Loucy (cell line): ENCODE measurements at regions not wholly inside any gene's neighbourhood (a gene's known extent, or its start where the extent isn't known, plus 50 kb on each side); places are given as distances from the start of the nearest gene placed in this dataset.

Source experiments
- EZH2phosphoT487 ChIP-seq: fragments of 200-600 bp; IDR thresholded peaks from 2 replicates; pipeline ENCODE4 v1.6.1; 2018; ENCODE audit warnings: antibody characterized with exemption, mild to moderate bottlenecking, moderate library complexity, borderline replicate concordance
- TF ChIP-seq, protein P1 (sequence below): fragments of 200-600 bp; sonication (generic); conservative IDR thresholded peaks from 2 replicates; pipeline ENCODE4 v1.5.1; 2014; ENCODE audit warnings: mild to moderate bottlenecking, antibody characterized with exemption, low read length

DNA sequence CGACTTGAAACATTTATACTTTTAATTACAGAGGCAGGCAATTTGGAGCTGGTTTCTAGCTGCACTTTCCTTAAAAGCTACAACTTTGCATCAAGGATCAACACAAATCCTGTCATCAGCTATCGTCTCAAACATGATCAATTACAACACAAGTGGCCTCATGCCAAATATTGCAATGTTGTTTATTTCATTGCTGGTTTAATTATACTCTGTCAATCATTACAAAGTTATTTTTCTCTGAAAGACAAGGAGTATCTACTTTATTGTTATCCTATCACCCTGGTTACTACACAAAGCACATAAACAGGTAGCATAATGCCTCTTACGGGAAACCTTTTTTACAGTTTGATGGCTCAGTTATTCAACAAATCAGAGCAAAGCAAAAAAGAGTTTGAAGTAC, 58.0 kb upstream of the FOXB1 start:
- TF ChIP-seq, protein P1, sequence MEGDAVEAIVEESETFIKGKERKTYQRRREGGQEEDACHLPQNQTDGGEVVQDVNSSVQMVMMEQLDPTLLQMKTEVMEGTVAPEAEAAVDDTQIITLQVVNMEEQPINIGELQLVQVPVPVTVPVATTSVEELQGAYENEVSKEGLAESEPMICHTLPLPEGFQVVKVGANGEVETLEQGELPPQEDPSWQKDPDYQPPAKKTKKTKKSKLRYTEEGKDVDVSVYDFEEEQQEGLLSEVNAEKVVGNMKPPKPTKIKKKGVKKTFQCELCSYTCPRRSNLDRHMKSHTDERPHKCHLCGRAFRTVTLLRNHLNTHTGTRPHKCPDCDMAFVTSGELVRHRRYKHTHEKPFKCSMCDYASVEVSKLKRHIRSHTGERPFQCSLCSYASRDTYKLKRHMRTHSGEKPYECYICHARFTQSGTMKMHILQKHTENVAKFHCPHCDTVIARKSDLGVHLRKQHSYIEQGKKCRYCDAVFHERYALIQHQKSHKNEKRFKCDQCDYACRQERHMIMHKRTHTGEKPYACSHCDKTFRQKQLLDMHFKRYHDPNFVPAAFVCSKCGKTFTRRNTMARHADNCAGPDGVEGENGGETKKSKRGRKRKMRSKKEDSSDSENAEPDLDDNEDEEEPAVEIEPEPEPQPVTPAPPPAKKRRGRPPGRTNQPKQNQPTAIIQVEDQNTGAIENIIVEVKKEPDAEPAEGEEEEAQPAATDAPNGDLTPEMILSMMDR = no peak
- TF ChIP-seq EZH2phosphoT487 = no peak
